Neural progenitor cell (in vitro differentiated cells): ENCODE measurements at regions not wholly inside any gene's neighbourhood (a gene's known extent, or its start where the extent isn't known, plus 50 kb on each side); places are given as distances from the start of the nearest gene placed in this dataset.

Experiments used
- DNase-seq: peaks from one replicate; pipeline ENCODE4 v3.0.0-alpha.2; 2016; ENCODE audit warnings: low spot score
- H2AFZ ChIP-seq: fragments of 200-600 bp; sonication (generic); replicated peaks from 2 replicates; pipeline ENCODE4 v1.6.1; 2016; ENCODE audit warnings: antibody characterized with exemption
- H3F3A ChIP-seq: fragments of 200-600 bp; sonication (generic); 2 replicates; pipeline ENCODE4 v1.6.1; 2016; ENCODE audit warnings: antibody characterized with exemption, low read depth
- H3K27ac ChIP-seq: fragments of 200-600 bp; sonication (generic); 2 replicates; pipeline ENCODE4 v1.5.1; 2016; ENCODE audit warnings: mild to moderate bottlenecking
- H3K27me3 ChIP-seq: fragments of 200-600 bp; sonication (generic); 2 replicates; pipeline ENCODE4 v1.6.1; 2016; ENCODE audit warnings: mild to moderate bottlenecking, moderate library complexity
- H3K36me3 ChIP-seq: fragments of 200-600 bp; sonication (generic); 2 replicates; pipeline ENCODE4 v1.5.1; 2016
- H3K4me1 ChIP-seq: fragments of 200-600 bp; sonication (generic); 2 replicates; pipeline ENCODE4 v1.6.1; 2016; ENCODE audit warnings: mixed run types
- H3K4me2 ChIP-seq: fragments of 200-600 bp; sonication (generic); 2 replicates; pipeline ENCODE4 v1.6.1; 2016
- H3K4me3 ChIP-seq: fragments of 200-600 bp; sonication (generic); 2 replicates; pipeline ENCODE4 v1.5.1; 2016
- H3K79me2 ChIP-seq: fragments of 200-600 bp; sonication (generic); 2 replicates; pipeline ENCODE4 v1.6.1; 2016; ENCODE audit warnings: low read depth
- H3K9ac ChIP-seq: fragments of 200-600 bp; sonication (generic); 2 replicates; pipeline ENCODE4 v1.6.1; 2016
- H3K9me3 ChIP-seq: fragments of 200-600 bp; sonication (generic); 2 replicates; pipeline ENCODE4 v1.5.1; 2016; ENCODE audit warnings: low read depth
- H4K20me1 ChIP-seq: fragments of 200-600 bp; sonication (generic); 2 replicates; pipeline ENCODE4 v1.6.1; 2016; ENCODE audit warnings: low read depth
- H3K27ac Mint-ChIP-seq: 3 replicates; pipeline ENCODE4 v1.8.0; 2021; ENCODE audit warnings: mixed read lengths
- H3K27me3 Mint-ChIP-seq: 2 replicates; pipeline ENCODE4 v1.8.0; 2022; ENCODE audit warnings: low read depth, mild to moderate bottlenecking, inconsistent platforms, moderate library complexity, mixed read lengths; ENCODE audit not compliant: insufficient read depth
- H3K36me3 Mint-ChIP-seq: 3 replicates; pipeline ENCODE4 v1.8.0; 2021; ENCODE audit warnings: mixed read lengths
- H3K4me1 Mint-ChIP-seq: 3 replicates; pipeline ENCODE4 v1.8.0; 2021; ENCODE audit warnings: mixed read lengths
- H3K4me3 Mint-ChIP-seq: 3 replicates; pipeline ENCODE4 v1.8.0; 2021; ENCODE audit warnings: mild to moderate bottlenecking, moderate library complexity, mixed read lengths
- H3K9me3 Mint-ChIP-seq: 3 replicates; pipeline ENCODE4 v1.8.0; 2020; ENCODE audit warnings: mixed read lengths
- EZH2 ChIP-seq: fragments of 200-600 bp; sonication (generic); IDR thresholded peaks from 2 replicates; pipeline ENCODE4 v1.6.1; 2017; ENCODE audit warnings: antibody characterized with exemption, mild to moderate bottlenecking, moderate library complexity
- EZH2phosphoT487 ChIP-seq: fragments of 200-600 bp; sonication (generic); IDR thresholded peaks from 2 replicates; pipeline ENCODE4 v1.6.1; 2017; ENCODE audit warnings: antibody characterized with exemption
- TF ChIP-seq, protein P1 (sequence below): fragments of 200-600 bp; sonication (generic); IDR thresholded peaks from 2 replicates; pipeline ENCODE4 v1.5.1; 2017; ENCODE audit warnings: antibody characterized with exemption, mild to moderate bottlenecking

DNA sequence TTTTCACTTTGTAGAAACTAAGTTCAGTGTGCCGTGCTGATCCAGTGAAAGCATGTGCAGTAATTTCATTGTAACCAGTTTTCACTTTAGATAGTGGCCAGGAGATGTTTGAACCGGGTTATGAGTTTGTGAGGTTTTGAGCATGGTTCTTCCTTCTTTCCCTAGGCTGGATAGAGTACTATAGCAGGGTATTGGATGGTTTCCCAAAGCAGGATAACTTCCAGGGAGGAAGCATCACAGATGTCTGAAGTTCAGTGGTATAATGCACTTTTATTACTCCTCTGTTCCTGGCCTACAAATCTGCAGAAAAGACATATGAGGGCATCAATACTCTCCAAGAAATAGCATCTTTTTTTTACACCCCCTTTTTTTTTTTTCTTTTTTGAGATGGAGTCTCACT, 823.1 kb downstream of the USP25 start:
- no peak overlapping the region for H2AFZ ChIP-seq
- H3K79me2 ChIP-seq, result no peaks in the 10 kb centered on the region
- no peaks in the 10 kb centered on the region for H4K20me1 ChIP-seq
- H3K27ac Mint-ChIP-seq, result no peak overlapping the region
- no peak overlapping the region for H3K9ac ChIP-seq
- H3K27me3 Mint-ChIP-seq, result no peaks in the 10 kb centered on the region
- H3K36me3 ChIP-seq, result no peaks in the 10 kb centered on the region
- DNase-seq, result no peak
- peaks cover 7% of the 10 kb centered on the region for H3K4me1 Mint-ChIP-seq
- no peak overlapping the region for H3K4me2 ChIP-seq
- TF ChIP-seq EZH2phosphoT487 (no peak), EZH2 (no peak)
- TF ChIP-seq, protein P1, sequence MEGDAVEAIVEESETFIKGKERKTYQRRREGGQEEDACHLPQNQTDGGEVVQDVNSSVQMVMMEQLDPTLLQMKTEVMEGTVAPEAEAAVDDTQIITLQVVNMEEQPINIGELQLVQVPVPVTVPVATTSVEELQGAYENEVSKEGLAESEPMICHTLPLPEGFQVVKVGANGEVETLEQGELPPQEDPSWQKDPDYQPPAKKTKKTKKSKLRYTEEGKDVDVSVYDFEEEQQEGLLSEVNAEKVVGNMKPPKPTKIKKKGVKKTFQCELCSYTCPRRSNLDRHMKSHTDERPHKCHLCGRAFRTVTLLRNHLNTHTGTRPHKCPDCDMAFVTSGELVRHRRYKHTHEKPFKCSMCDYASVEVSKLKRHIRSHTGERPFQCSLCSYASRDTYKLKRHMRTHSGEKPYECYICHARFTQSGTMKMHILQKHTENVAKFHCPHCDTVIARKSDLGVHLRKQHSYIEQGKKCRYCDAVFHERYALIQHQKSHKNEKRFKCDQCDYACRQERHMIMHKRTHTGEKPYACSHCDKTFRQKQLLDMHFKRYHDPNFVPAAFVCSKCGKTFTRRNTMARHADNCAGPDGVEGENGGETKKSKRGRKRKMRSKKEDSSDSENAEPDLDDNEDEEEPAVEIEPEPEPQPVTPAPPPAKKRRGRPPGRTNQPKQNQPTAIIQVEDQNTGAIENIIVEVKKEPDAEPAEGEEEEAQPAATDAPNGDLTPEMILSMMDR, result no peak
- H3K9me3 Mint-ChIP-seq, result peaks cover 6% of the 10 kb centered on the region
- no peak overlapping the region for H3K4me3 ChIP-seq
- H3K27ac ChIP-seq, result no peak overlapping the region
- H3K27me3 ChIP-seq, result no peaks in the 10 kb centered on the region
- H3K9me3 ChIP-seq, result no peaks in the 10 kb centered on the region
- H3K36me3 Mint-ChIP-seq, result peaks cover 26% of the 10 kb centered on the region
- peaks cover 13% of the 10 kb centered on the region for H3K4me1 ChIP-seq
- H3F3A ChIP-seq, result no peaks in the 10 kb centered on the region
- no peak overlapping the region for H3K4me3 Mint-ChIP-seq

- Mint-ChIP-seq H3K36me3 (peaks cover 26% of the 10 kb centered on the region), H3K27me3 (no peaks in the 10 kb centered on the region), H3K9me3 (peaks cover 6% of the 10 kb centered on the region), H3K4me3 (no peak overlapping the region), H3K27ac (no peak overlapping the region), H3K4me1 (peaks cover 7% of the 10 kb centered on the region)
- Histone ChIP-seq H3K36me3 (no peaks in the 10 kb centered on the region), H3K27ac (no peak overlapping the region), H3K4me1 (peaks cover 13% of the 10 kb centered on the region), H4K20me1 (no peaks in the 10 kb centered on the region), H3K9me3 (no peaks in the 10 kb centered on the region), H3K27me3 (no peaks in the 10 kb centered on the region), H3K4me2 (no peak overlapping the region), H2AFZ (peak overlapping the region; percentile 3), H3K4me3 (no peak overlapping the region), H3K79me2 (no peaks in the 10 kb centered on the region), H3K9ac (no peak overlapping the region), H3F3A (no peaks in the 10 kb centered on the region)
- DNase-seq, result no peak
- TF ChIP-seq EZH2phosphoT487, result no peak
- TF ChIP-seq, protein P1, result no peak
- TF ChIP-seq EZH2, result no peak
These were observed 824.7 kb downstream of the USP25 start for GRCh38 chr21:16554503-16554902.

- Histone ChIP-seq H2AFZ (no peak overlapping the region), H3K4me3 (no peak overlapping the region), H3K36me3 (no peaks in the 10 kb centered on the region), H3K27ac (no peak overlapping the region), H4K20me1 (no peaks in the 10 kb centered on the region), H3K4me2 (no peak overlapping the region), H3K27me3 (no peaks in the 10 kb centered on the region), H3K9me3 (no peaks in the 10 kb centered on the region), H3K79me2 (no peaks in the 10 kb centered on the region), H3K9ac (no peak overlapping the region), H3K4me1 (peaks cover 4% of the 10 kb centered on the region), H3F3A (no peaks in the 10 kb centered on the region)
- no peak overlapping the region for H3K4me3 Mint-ChIP-seq
- H3K9me3 Mint-ChIP-seq, result no peaks in the 10 kb centered on the region
- TF ChIP-seq EZH2phosphoT487, result no peak
- TF ChIP-seq, protein P1, result no peak
- TF ChIP-seq EZH2, result no peak
- H3K27me3 Mint-ChIP-seq, result no peaks in the 10 kb centered on the region
- DNase-seq, result no peak
- peaks cover 8% of the 10 kb centered on the region for H3K4me1 Mint-ChIP-seq
- peaks cover 3% of the 10 kb centered on the region for H3K36me3 Mint-ChIP-seq
- H3K27ac Mint-ChIP-seq, result no peak overlapping the region
These were observed 833.3 kb downstream of the USP25 start for GRCh38 chr21:16563116-16563515.
